Psoas muscle (tissue), 7 donors: ENCODE measurements at regions not wholly inside any gene's neighbourhood (a gene's known extent, or its start where the extent isn't known, plus 50 kb on each side); places are given as distances from the start of the nearest gene placed in this dataset.

ENCODE experiments used
- ATAC-seq, 4 donors: fragments of 200-7000 bp; cut with Tn5 transposase; one replicate each; pipeline ENCODE4 v1.9.1; 2020; ENCODE audit warnings: moderate library complexity in 3 of 4, mild to moderate bottlenecking in 2 of 4
- DNase-seq, 2 donors: peaks; one replicate each; pipeline ENCODE4 v3.0.0-alpha.2; 2020
- H3K27ac ChIP-seq: fragments of 200-600 bp; one replicate; pipeline ENCODE4 v1.8.0; 2022
- H3K27me3 ChIP-seq, 3 donors: fragments of 200-600 bp in 1 of 3; one replicate each; pipeline versions ENCODE4 v1.6.1 to v1.8.0; 2013 to 2022; ENCODE audit warnings: low read length in 2 of 3, mild to moderate bottlenecking in 2 of 3, moderate library complexity in 1 of 3; ENCODE audit not compliant: insufficient read depth in 3 of 3
- H3K36me3 ChIP-seq, 2 donors: fragments of 200-600 bp in 1 of 2; one replicate each; pipeline versions ENCODE4 v1.6.1 to v1.8.0; 2013 to 2022; ENCODE audit warnings: low read depth in 1 of 2, mild to moderate bottlenecking in 1 of 2, moderate library complexity in 1 of 2; ENCODE audit not compliant: insufficient read depth in 1 of 2
- H3K4me1 ChIP-seq: fragments of 200-600 bp; one replicate; pipeline ENCODE4 v1.8.0; 2022
- H3K4me3 ChIP-seq: fragments of 200-600 bp; one replicate; pipeline ENCODE4 v1.8.0; 2022; ENCODE audit warnings: mild to moderate bottlenecking
- H3K9me3 ChIP-seq: fragments of 200-600 bp; one replicate; pipeline ENCODE4 v1.8.0; 2022
- CTCF ChIP-seq: fragments of 200-600 bp; IDR thresholded peaks from one replicate; pipeline ENCODE4 v1.8.0; 2022; ENCODE audit warnings: antibody characterized with exemption
- WGBS, 3 donors: extraction: QIAGEN DNeasy Blood & Tissue Kit; methylation state at CpG; one replicate each; pipeline versions ENCODE4 v1.1.6 to v1.1.7; 2013; 5-methylcytosine and 5-hydroxymethylcytosine counted together
- intact Hi-C, 2 donors: fragments of 100-400 bp; cut with DNase I; formaldehyde crosslinking; loops; one replicate each; pipeline versions ENCODE4 v1.11.0 to v1.14.2; 2022
- donor health status: healthy with polysubstance abuse.
- donor health status: DM: no; HTN: no; CAD: no; lungs with moderate emphysema.
- donor health status: Bipolar disorder and iron deficiency.
- donor health status: healthy.
- donor health status: DM: yes; HTN: yes; CAD: no.
- donor health status: DM: no; HTN: no; CAD: no.
- donor health status: DM: yes; HTN: yes; CAD: no.

- ATAC-seq (no peak), DNase-seq (peak in 1 of 2 donors; percentile 17)
- 79 to 83% (median 82%) methylated on average over 32 of the region's 32 CpGs for WGBS, 3 donors
- Histone ChIP-seq H3K4me3 (no peak overlapping the region), H3K4me1 (no peaks in the 10 kb centered on the region), H3K27ac (no peak overlapping the region), H3K9me3 (no peaks in the 10 kb centered on the region), H3K27me3 (peaks cover 0 to 81% (median 19%) of the 10 kb centered on the region in 3 donors), H3K36me3 (no peaks in the 10 kb centered on the region)
- intact Hi-C loops, result no loop called here
- TF ChIP-seq CTCF, result no peak
These were observed 80.3 kb downstream of the RBFOX3 start for GRCh38 chr17:79530361-79531105.

GRCh38 chr17:79529661-79530081 is 81.2 kb downstream of the RBFOX3 start:
- H3K4me3 ChIP-seq, result no peak overlapping the region
- no peak overlapping the region for H3K27ac ChIP-seq
- peak; percentile 1 to 15 for DNase-seq
- WGBS, 3 donors, result 36 to 41% (median 41%) methylated on average over 10 to 11 of the region's 11 CpGs
- H3K9me3 ChIP-seq, result no peaks in the 10 kb centered on the region
- no peak for ATAC-seq
- no peak for TF ChIP-seq CTCF
- no peaks in the 10 kb centered on the region for H3K36me3 ChIP-seq
- H3K27me3 ChIP-seq, result peaks cover 0 to 90% (median 22%) of the 10 kb centered on the region in 3 donors
- H3K4me1 ChIP-seq, result no peaks in the 10 kb centered on the region
- intact Hi-C loops, result no loop called here

DNA sequence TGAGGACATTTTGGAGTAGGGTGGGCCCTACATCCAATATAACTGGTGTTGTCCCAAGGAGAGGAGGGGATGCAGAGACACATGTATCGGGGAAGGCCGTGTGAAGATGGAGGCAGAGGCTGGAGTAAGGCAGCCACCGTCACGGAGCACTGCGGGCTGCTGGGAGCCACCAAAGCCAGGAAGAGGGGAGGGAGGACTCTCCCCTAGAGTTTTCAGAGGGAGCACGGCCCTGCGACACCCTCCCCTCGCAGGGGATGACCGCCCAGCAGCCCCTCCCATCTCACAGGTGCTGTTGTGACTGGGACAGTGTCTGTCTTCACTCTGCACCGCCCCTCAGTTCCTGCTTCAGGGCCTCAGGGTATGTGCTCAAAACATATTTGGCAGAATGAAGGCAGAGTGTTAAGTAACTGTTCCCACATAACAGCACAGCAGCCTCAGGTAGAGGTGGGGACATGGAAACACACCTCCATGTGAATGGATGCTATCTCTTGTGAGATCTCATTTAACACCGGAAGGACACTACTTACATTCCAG is 82.2 kb downstream of the RBFOX3 start:
- ATAC-seq, result no peak
- intact Hi-C loops, result no loop called here
- Histone ChIP-seq H3K36me3 (no peaks in the 10 kb centered on the region), H3K9me3 (no peaks in the 10 kb centered on the region), H3K27ac (no peak overlapping the region), H3K4me1 (no peaks in the 10 kb centered on the region), H3K27me3 (peaks cover 0 to 91% (median 27%) of the 10 kb centered on the region in 3 donors), H3K4me3 (no peak overlapping the region)
- 76 to 79% (median 79%) methylated on average over 11 of the region's 11 CpGs for WGBS, 3 donors
- no peak for TF ChIP-seq CTCF
- DNase-seq, result no peak

- Histone ChIP-seq H3K27me3 (peaks cover 0 to 91% (median 22%) of the 10 kb centered on the region in 3 donors), H3K9me3 (no peaks in the 10 kb centered on the region), H3K4me1 (no peaks in the 10 kb centered on the region), H3K36me3 (no peaks in the 10 kb centered on the region), H3K27ac (no peak overlapping the region), H3K4me3 (no peak overlapping the region)
- TF ChIP-seq CTCF, result no peak
- no peak for ATAC-seq
- DNase-seq, result no peak
- intact Hi-C loops, result no loop called here
- 69 to 76% (median 69%) methylated on average over 9 of the region's 9 CpGs for WGBS, 3 donors
These were observed 83.5 kb downstream of the RBFOX3 start for GRCh38 chr17:79527306-79527705.
